ENCODE measurements at regions not wholly inside any gene's neighbourhood (a gene's known extent, or its start where the extent isn't known, plus 50 kb on each side); places are given as distances from the start of the nearest gene placed in this dataset.

DNA sequence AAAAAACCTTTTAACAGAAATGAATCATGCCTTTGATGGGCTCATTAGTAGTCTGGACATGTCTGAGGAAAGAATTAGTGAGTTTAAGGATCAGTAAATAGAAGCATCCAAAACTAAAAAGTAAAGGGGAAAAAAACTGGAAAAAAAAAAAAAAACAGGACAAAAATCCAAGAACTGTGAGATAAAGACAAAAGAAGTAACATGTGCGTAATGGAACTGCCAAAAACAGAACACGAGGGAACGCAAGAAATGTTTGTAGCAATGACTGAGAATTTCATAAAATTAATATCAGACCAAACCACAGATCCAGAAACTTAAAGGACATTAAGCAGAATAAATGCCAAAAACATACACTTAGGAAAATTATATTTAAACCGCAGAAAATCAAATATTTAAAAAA lies 77.4 kb downstream of the MS4A13 start:
- Histone ChIP-seq H3K9me2 (ENCODE audit: insufficient read depth, low read length) (no peaks in the 10 kb centered on the region), H3K27me3 (ENCODE audit: insufficient read depth, low read depth, low read length) (no peaks in the 10 kb centered on the region), H3K4me2 (ENCODE audit: low read length) (no peak overlapping the region), H2AFZ (ENCODE audit: low read depth, low read length) (no peak overlapping the region), H3K4me3 (ENCODE audit: low read length) (no peak overlapping the region), H3K9me3 (ENCODE audit: low read length) (no peaks in the 10 kb centered on the region), H3K36me3 (ENCODE audit: insufficient read depth, low read length) (no peaks in the 10 kb centered on the region), H3K9ac (ENCODE audit: low read length) (no peak overlapping the region), H3K79me2 (replicated peaks; ENCODE audit: insufficient read depth, low read length) (no peaks in the 10 kb centered on the region), H3F3A (ENCODE audit: insufficient read depth, low read length, poor library complexity, severe bottlenecking) (no peaks in the 10 kb centered on the region), H4K20me1 (ENCODE audit: insufficient read depth) (no peaks in the 10 kb centered on the region), H3K27ac (ENCODE audit: low read length) (no peak overlapping the region)
- TF ChIP-seq EP300 (conservative IDR thresholded peaks at IDR 0.05; ENCODE audit: poor library complexity, severe bottlenecking): no peak
- TF ChIP-seq MXI1 (conservative IDR thresholded peaks at IDR 0.05; ENCODE audit: poor library complexity, severe bottlenecking): no peak
- TF ChIP-seq, protein P1, sequence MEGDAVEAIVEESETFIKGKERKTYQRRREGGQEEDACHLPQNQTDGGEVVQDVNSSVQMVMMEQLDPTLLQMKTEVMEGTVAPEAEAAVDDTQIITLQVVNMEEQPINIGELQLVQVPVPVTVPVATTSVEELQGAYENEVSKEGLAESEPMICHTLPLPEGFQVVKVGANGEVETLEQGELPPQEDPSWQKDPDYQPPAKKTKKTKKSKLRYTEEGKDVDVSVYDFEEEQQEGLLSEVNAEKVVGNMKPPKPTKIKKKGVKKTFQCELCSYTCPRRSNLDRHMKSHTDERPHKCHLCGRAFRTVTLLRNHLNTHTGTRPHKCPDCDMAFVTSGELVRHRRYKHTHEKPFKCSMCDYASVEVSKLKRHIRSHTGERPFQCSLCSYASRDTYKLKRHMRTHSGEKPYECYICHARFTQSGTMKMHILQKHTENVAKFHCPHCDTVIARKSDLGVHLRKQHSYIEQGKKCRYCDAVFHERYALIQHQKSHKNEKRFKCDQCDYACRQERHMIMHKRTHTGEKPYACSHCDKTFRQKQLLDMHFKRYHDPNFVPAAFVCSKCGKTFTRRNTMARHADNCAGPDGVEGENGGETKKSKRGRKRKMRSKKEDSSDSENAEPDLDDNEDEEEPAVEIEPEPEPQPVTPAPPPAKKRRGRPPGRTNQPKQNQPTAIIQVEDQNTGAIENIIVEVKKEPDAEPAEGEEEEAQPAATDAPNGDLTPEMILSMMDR (IDR thresholded peaks at IDR 0.05; ENCODE audit: poor library complexity, severe bottlenecking): no peak
- TF ChIP-seq RAD21 (conservative IDR thresholded peaks at IDR 0.05): no peak
- no peak for TF ChIP-seq SMC3 (conservative IDR thresholded peaks at IDR 0.05; ENCODE audit: poor library complexity)
- TF ChIP-seq REST (IDR thresholded peaks at IDR 0.05; ENCODE audit: borderline replicate concordance): no peak
- TF ChIP-seq EZH2 (IDR thresholded peaks at IDR 0.05; ENCODE audit: borderline replicate concordance, insufficient read depth, low read length, poor library complexity, severe bottlenecking): no peak
- TF ChIP-seq POLR2AphosphoS5 (IDR thresholded peaks at IDR 0.05): no peak
- no peak for TF ChIP-seq TAF1 (IDR thresholded peaks at IDR 0.05; ENCODE audit: low read depth)

DNA sequence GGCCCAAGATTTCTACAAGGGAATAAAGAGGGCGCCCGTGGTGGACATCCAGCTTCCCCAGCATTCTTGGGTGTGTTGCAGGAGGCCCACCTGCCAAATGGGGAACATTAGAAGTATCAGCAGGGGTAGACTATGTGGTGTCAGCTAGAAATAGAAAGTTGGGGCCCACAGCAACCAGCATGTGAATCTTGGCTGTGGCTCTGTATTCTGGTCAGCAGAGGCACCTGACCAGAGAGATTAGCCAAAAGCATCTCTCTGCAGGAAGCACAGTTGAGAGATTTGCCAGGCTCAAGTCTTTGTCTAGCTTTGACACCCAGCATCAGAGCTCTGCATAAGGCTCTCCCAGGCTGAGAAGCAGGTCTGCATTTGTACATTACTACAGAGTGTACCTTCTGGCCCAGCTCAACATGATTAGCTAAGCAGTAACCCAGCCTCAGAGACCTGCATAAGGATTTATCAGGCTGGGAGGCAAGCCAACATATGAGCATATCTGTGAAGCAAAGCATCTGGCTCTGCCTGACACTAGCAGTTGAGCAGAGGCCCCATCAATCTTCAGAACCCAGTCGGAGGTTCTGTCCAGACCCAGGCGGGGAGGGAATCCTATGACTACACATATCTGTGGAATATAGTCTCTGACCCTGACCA lies 79.9 kb downstream of the MS4A13 start:
- no peaks in the 10 kb centered on the region for H3K79me2 ChIP-seq (replicated peaks; ENCODE audit: insufficient read depth, low read length)
- no peak for TF ChIP-seq MXI1 (conservative IDR thresholded peaks at IDR 0.05; ENCODE audit: poor library complexity, severe bottlenecking)
- no peak for TF ChIP-seq EP300 (conservative IDR thresholded peaks at IDR 0.05; ENCODE audit: poor library complexity, severe bottlenecking)
- no peak for TF ChIP-seq SMC3 (conservative IDR thresholded peaks at IDR 0.05; ENCODE audit: poor library complexity)
- TF ChIP-seq, protein P1 (IDR thresholded peaks at IDR 0.05; ENCODE audit: poor library complexity, severe bottlenecking): no peak
- TF ChIP-seq EZH2 (IDR thresholded peaks at IDR 0.05; ENCODE audit: borderline replicate concordance, insufficient read depth, low read length, poor library complexity, severe bottlenecking): no peak
- TF ChIP-seq POLR2AphosphoS5 (IDR thresholded peaks at IDR 0.05): no peak
- TF ChIP-seq RAD21 (conservative IDR thresholded peaks at IDR 0.05): no peak
- TF ChIP-seq TAF1 (IDR thresholded peaks at IDR 0.05; ENCODE audit: low read depth): no peak
- TF ChIP-seq REST (IDR thresholded peaks at IDR 0.05; ENCODE audit: borderline replicate concordance): no peak

More for the DNA sequence above, 79.9 kb downstream of the MS4A13 start:
- Histone ChIP-seq H4K20me1 (ENCODE audit: insufficient read depth) (no peaks in the 10 kb centered on the region), H3K27me3 (ENCODE audit: insufficient read depth, low read depth, low read length) (no peaks in the 10 kb centered on the region), H3K36me3 (ENCODE audit: insufficient read depth, low read length) (no peaks in the 10 kb centered on the region), H3K4me2 (ENCODE audit: low read length) (no peak overlapping the region), H3K9ac (ENCODE audit: low read length) (no peak overlapping the region), H3K9me3 (ENCODE audit: low read length) (no peaks in the 10 kb centered on the region), H3F3A (ENCODE audit: insufficient read depth, low read length, poor library complexity, severe bottlenecking) (no peaks in the 10 kb centered on the region), H3K4me3 (ENCODE audit: low read length) (no peak overlapping the region), H3K27ac (ENCODE audit: low read length) (no peak overlapping the region), H3K9me2 (ENCODE audit: insufficient read depth, low read length) (no peaks in the 10 kb centered on the region), H2AFZ (ENCODE audit: low read depth, low read length) (no peak overlapping the region)
